ENCODE measurements at regions not wholly inside any gene's neighbourhood (a gene's known extent, or its start where the extent isn't known, plus 50 kb on each side); places are given as distances from the start of the nearest gene placed in this dataset.

GRCh38 chr15:58297639-58298038 lies 134.2 kb upstream of the LIPC start:
- no peak overlapping the region for H2AFZ ChIP-seq
- no peak overlapping the region for H3K9ac ChIP-seq
- H3K4me2 ChIP-seq (ENCODE audit: low read length): no peak overlapping the region
- H3K9me3 ChIP-seq (ENCODE audit: control insufficient read depth, low read length): no peaks in the 10 kb centered on the region
- H3K27ac ChIP-seq: no peak overlapping the region
- H3K4me1 ChIP-seq: no peaks in the 10 kb centered on the region
- no peaks in the 10 kb centered on the region for H3K79me2 ChIP-seq
- no peak overlapping the region for H3K4me3 ChIP-seq (ENCODE audit: low read depth, low read length)
- H3K36me3 ChIP-seq (ENCODE audit: control insufficient read depth, insufficient read depth, low read length): no peaks in the 10 kb centered on the region
- no peaks in the 10 kb centered on the region for H3K27me3 ChIP-seq (ENCODE audit: control insufficient read depth, insufficient read depth, low read length)
- TF ChIP-seq CTCF (IDR thresholded peaks at IDR 0.05): no peak

- H3K9me3 ChIP-seq (ENCODE audit: control insufficient read depth, low read length): no peaks in the 10 kb centered on the region
- H3K27ac ChIP-seq: no peak overlapping the region
Measured at GRCh38 chr15:58298879-58299850, 132.6 kb upstream of the LIPC start.

GRCh38 chr15:58302832-58303231 lies 129.0 kb upstream of the LIPC start:
- Histone ChIP-seq H2AFZ (no peak overlapping the region), H3K9ac (no peak overlapping the region), H3K4me1 (no peaks in the 10 kb centered on the region), H3K9me3 (ENCODE audit: control insufficient read depth, low read length) (no peaks in the 10 kb centered on the region), H3K27ac (no peak overlapping the region), H3K27me3 (ENCODE audit: control insufficient read depth, insufficient read depth, low read length) (no peaks in the 10 kb centered on the region), H3K4me2 (ENCODE audit: low read length) (no peak overlapping the region), H3K79me2 (no peaks in the 10 kb centered on the region), H3K36me3 (ENCODE audit: control insufficient read depth, insufficient read depth, low read length) (no peaks in the 10 kb centered on the region), H3K4me3 (ENCODE audit: low read depth, low read length) (no peak overlapping the region)
- no peak for TF ChIP-seq CTCF (IDR thresholded peaks at IDR 0.05)

More at GRCh38 chr15:58298879-58299850, 132.6 kb upstream of the LIPC start:
- H3K4me1 ChIP-seq: no peaks in the 10 kb centered on the region
- H3K9ac ChIP-seq: no peak overlapping the region
- no peak overlapping the region for H3K4me2 ChIP-seq (ENCODE audit: low read length)
- H3K79me2 ChIP-seq: no peaks in the 10 kb centered on the region
- H3K36me3 ChIP-seq (ENCODE audit: control insufficient read depth, insufficient read depth, low read length): no peaks in the 10 kb centered on the region
- no peak for TF ChIP-seq CTCF (IDR thresholded peaks at IDR 0.05)
- no peaks in the 10 kb centered on the region for H3K27me3 ChIP-seq (ENCODE audit: control insufficient read depth, insufficient read depth, low read length)
- no peak overlapping the region for H2AFZ ChIP-seq
- H3K4me3 ChIP-seq (ENCODE audit: low read depth, low read length): no peak overlapping the region

- no peak overlapping the region for H2AFZ ChIP-seq
- H3K27ac ChIP-seq: no peak overlapping the region
- no peak overlapping the region for H3K4me2 ChIP-seq (ENCODE audit: low read length)
- H3K79me2 ChIP-seq: no peaks in the 10 kb centered on the region
- no peaks in the 10 kb centered on the region for H3K27me3 ChIP-seq (ENCODE audit: control insufficient read depth, insufficient read depth, low read length)
- TF ChIP-seq CTCF (IDR thresholded peaks at IDR 0.05): no peak
- H3K4me3 ChIP-seq (ENCODE audit: low read depth, low read length): no peak overlapping the region
- no peak overlapping the region for H3K9ac ChIP-seq
- H3K9me3 ChIP-seq (ENCODE audit: control insufficient read depth, low read length): no peaks in the 10 kb centered on the region
- H3K36me3 ChIP-seq (ENCODE audit: control insufficient read depth, insufficient read depth, low read length): no peaks in the 10 kb centered on the region
- no peaks in the 10 kb centered on the region for H3K4me1 ChIP-seq
Measured at GRCh38 chr15:58303236-58303635, 128.6 kb upstream of the LIPC start.

Data from parathyroid adenoma (tissue), 2 donors.